PFSK-1 (cell line): ENCODE measurements at regions not wholly inside any gene's neighbourhood (a gene's known extent, or its start where the extent isn't known, plus 50 kb on each side); places are given as distances from the start of the nearest gene placed in this dataset.

Source experiments
- FOXP2 ChIP-seq: optimal IDR thresholded peaks from 2 replicates; pipeline ENCODE3; 2011; ENCODE audit warnings: borderline replicate concordance, control low read depth, inconsistent platforms; ENCODE audit not compliant: insufficient read depth; ENCODE audit errors: extremely low read length, extremely low read depth
- POLR2AphosphoS5 ChIP-seq: IDR thresholded peaks from 2 replicates; pipeline ENCODE4 v1.6.1; 2012; ENCODE audit warnings: low read depth, mild to moderate bottlenecking, control low read depth, low read length, moderate library complexity
- SIN3A ChIP-seq: IDR thresholded peaks from 2 replicates; pipeline ENCODE4 v1.6.1; 2012; ENCODE audit warnings: mild to moderate bottlenecking, low read length, moderate library complexity, borderline replicate concordance; ENCODE audit not compliant: insufficient read depth
- TAF1 ChIP-seq: IDR thresholded peaks from 2 replicates; pipeline ENCODE4 v1.6.1; 2012; ENCODE audit warnings: low read length, control low read depth, borderline replicate concordance; ENCODE audit not compliant: insufficient read depth
- TF ChIP-seq, protein P1 (sequence below), 2 experiments: IDR thresholded peaks; 2 replicates each; pipeline versions ENCODE4 v1.6.1 to v1.8.0; 2011 to 2012; ENCODE audit warnings: low read depth in 2 of 2, low read length in 2 of 2, control low read depth in 1 of 2, inconsistent platforms in 1 of 2, mild to moderate bottlenecking in 1 of 2, moderate library complexity in 1 of 2; ENCODE audit not compliant: insufficient read depth in 1 of 2

DNA sequence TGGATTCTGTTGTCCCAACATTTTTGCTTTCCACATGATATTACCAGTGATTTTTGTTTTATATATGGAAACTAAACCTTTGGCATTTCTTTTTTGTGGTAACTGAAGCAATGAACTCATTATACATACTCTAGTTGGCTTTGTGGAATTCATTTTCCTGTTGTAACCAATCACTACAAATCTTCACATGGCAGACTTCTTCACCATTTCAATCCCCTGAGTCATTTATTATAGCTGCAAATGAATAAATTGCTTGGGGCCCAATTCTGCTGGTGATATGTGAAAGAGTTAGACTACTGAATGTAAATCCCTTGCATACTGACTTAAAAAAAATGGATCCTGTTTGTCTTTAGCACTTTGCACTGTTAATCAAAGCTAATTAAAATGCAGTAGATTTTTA, 1709.6 kb upstream of the WWC1 start:
- TF ChIP-seq POLR2AphosphoS5 (no peak), FOXP2 (no peak), TAF1 (no peak)

- TF ChIP-seq SIN3A, result no peak
- TF ChIP-seq, protein P1, sequence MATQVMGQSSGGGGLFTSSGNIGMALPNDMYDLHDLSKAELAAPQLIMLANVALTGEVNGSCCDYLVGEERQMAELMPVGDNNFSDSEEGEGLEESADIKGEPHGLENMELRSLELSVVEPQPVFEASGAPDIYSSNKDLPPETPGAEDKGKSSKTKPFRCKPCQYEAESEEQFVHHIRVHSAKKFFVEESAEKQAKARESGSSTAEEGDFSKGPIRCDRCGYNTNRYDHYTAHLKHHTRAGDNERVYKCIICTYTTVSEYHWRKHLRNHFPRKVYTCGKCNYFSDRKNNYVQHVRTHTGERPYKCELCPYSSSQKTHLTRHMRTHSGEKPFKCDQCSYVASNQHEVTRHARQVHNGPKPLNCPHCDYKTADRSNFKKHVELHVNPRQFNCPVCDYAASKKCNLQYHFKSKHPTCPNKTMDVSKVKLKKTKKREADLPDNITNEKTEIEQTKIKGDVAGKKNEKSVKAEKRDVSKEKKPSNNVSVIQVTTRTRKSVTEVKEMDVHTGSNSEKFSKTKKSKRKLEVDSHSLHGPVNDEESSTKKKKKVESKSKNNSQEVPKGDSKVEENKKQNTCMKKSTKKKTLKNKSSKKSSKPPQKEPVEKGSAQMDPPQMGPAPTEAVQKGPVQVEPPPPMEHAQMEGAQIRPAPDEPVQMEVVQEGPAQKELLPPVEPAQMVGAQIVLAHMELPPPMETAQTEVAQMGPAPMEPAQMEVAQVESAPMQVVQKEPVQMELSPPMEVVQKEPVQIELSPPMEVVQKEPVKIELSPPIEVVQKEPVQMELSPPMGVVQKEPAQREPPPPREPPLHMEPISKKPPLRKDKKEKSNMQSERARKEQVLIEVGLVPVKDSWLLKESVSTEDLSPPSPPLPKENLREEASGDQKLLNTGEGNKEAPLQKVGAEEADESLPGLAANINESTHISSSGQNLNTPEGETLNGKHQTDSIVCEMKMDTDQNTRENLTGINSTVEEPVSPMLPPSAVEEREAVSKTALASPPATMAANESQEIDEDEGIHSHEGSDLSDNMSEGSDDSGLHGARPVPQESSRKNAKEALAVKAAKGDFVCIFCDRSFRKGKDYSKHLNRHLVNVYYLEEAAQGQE (IDR thresholded peaks at IDR 0.05; ENCODE audit: insufficient read depth in 1 of 2, low read depth in 2 of 2, low read length in 2 of 2), result no peak
- no peak for TF ChIP-seq POLR2AphosphoS5
- no peak for TF ChIP-seq TAF1
- no peak for TF ChIP-seq FOXP2
These were observed 1709.0 kb upstream of the WWC1 start for GRCh38 chr5:166582416-166582815.

DNA sequence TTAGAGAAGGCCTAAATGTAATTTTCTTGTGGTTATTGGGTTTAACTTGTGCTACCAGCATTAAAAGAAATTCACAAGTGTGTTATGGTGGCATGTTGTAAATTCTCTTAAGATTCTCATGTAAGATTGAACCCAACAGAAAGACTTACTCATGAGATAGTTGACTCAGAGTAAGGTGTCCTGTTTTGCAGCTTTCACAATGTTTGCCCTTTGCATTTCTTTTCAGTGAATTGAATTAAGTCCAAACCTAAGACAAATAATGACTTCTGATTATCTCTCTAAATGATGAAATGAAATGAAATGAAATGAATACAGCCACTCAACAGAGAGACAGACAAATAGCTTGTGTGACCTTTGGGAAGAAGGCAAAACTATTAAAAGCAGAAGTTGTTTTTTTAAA, 1696.9 kb upstream of the WWC1 start:
- TF ChIP-seq SIN3A, result no peak
- TF ChIP-seq, protein P1 (IDR thresholded peaks at IDR 0.05; ENCODE audit: insufficient read depth in 1 of 2, low read depth in 2 of 2, low read length in 2 of 2), result no peak
- no peak for TF ChIP-seq POLR2AphosphoS5

- TF ChIP-seq, protein P1 (IDR thresholded peaks at IDR 0.05; ENCODE audit: insufficient read depth in 1 of 2, low read depth in 2 of 2, low read length in 2 of 2), result no peak
These were observed 1696.0 kb upstream of the WWC1 start for GRCh38 chr5:166595274-166595951.

DNA sequence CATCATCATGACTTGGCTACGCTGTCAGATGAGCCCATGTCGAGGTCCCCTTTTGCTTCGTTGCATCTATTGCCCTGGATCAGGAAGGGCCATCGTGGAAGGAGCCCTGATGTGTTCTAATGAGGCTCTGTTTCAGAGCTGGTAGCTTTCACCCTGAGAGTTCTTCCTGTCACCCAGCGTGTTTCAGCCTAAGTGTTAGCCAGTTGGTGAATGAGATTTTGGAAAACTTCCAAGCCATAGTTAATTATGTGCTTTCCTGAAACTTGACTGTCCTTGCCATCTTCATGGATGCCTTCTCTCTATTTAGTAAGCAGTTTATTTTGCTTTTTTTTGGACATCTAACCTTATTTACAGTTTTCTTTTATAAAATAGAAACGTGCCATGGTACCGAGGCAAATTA, 1695.4 kb upstream of the WWC1 start:
- TF ChIP-seq, protein P1 (IDR thresholded peaks at IDR 0.05; ENCODE audit: insufficient read depth in 1 of 2, low read depth in 2 of 2, low read length in 2 of 2), result no peak
- TF ChIP-seq FOXP2 (no peak), TAF1 (no peak), SIN3A (no peak), POLR2AphosphoS5 (no peak)
